Prostate gland (tissue), 2 donors: ENCODE measurements at regions not wholly inside any gene's neighbourhood (a gene's known extent, or its start where the extent isn't known, plus 50 kb on each side); places are given as distances from the start of the nearest gene placed in this dataset.

Experiments
- CTCF ChIP-seq, 4 experiments: fragments of 200-600 bp in 2 of 4; fragments of 450-650 bp in 2 of 4; sonication (generic) in 2 of 4; IDR thresholded peaks; 1 replicate in 3 of 4; 2 replicates in 1 of 4; pipeline ENCODE4 v1.5.1; 2016 to 2019; ENCODE audit warnings: antibody characterized with exemption in 4 of 4, mild to moderate bottlenecking in 2 of 4, moderate library complexity in 2 of 4
- POLR2A ChIP-seq: fragments of 450-650 bp; IDR thresholded peaks from one replicate; pipeline ENCODE4 v1.6.1; 2016; ENCODE audit warnings: antibody characterized with exemption, mild to moderate bottlenecking
- POLR2AphosphoS5 ChIP-seq: sonication (generic); formaldehyde crosslinking; IDR thresholded peaks from one replicate; pipeline ENCODE4 v1.6.1; 2017; ENCODE audit warnings: antibody characterized with exemption

- TF ChIP-seq CTCF (IDR thresholded peaks at IDR 0.05) = no peak
- no peak for TF ChIP-seq POLR2A
- no peak for TF ChIP-seq POLR2AphosphoS5
Measured at GRCh38 chr4:71907782-71908181, 123.9 kb upstream of the GC start.
